AG04449 (cell line): ENCODE measurements at regions not wholly inside any gene's neighbourhood (a gene's known extent, or its start where the extent isn't known, plus 50 kb on each side); places are given as distances from the start of the nearest gene placed in this dataset.

Source experiments
- CTCF ChIA-PET: fragments of 350-600 bp; formaldehyde crosslinking; extraction: SDS; loops from one replicate; lab custom pipeline; 2021; ENCODE audit warnings: antibody characterized with exemption; lab: Yijun Ruan, JAX
- POLR2A ChIA-PET: fragments of 400-600, 350-600 bp; formaldehyde crosslinking; extraction: SDS; loops from one replicate; lab custom pipeline; 2020; ENCODE audit warnings: antibody characterized with exemption, inconsistent platforms; lab: Yijun Ruan, JAX
- DNase-seq: peaks from one replicate; pipeline ENCODE4 v3.0.0-alpha.2; 2010; ENCODE audit warnings: low read depth, low spot score
- H3K4me3 ChIP-seq: 2 replicates; pipeline ENCODE4 v1.5.1; 2011; ENCODE audit warnings: low read depth, mild to moderate bottlenecking, control low read depth, low read length
- CTCF ChIP-seq: IDR thresholded peaks from one replicate; pipeline ENCODE4 v1.5.1; 2011; ENCODE audit warnings: mild to moderate bottlenecking, moderate library complexity, low read length, control low read depth, inconsistent platforms; ENCODE audit not compliant: insufficient read depth; ENCODE audit errors: missing control alignments

GRCh38 chr9:20178197-20178596 is 389.4 kb upstream of the SLC24A2 start:
- DNase-seq, result no peak
- no peak overlapping the region for H3K4me3 ChIP-seq
- ChIA-PET POLR2A (no interaction called here), CTCF (no interaction called here)
- TF ChIP-seq CTCF, result no peak

- no peak for DNase-seq
- TF ChIP-seq CTCF, result no peak
- ChIA-PET POLR2A (no interaction called here), CTCF (no interaction called here)
- no peak overlapping the region for H3K4me3 ChIP-seq
Measured at GRCh38 chr9:20170122-20170521, 381.3 kb upstream of the SLC24A2 start.

GRCh38 chr9:20152151-20152725 is 363.4 kb upstream of the SLC24A2 start:
- TF ChIP-seq CTCF, result no peak
- ChIA-PET POLR2A (no interaction called here), CTCF (no interaction called here)
- no peak overlapping the region for H3K4me3 ChIP-seq
- DNase-seq, result no peak

- no peak overlapping the region for H3K4me3 ChIP-seq
- no peak for TF ChIP-seq CTCF
- POLR2A ChIA-PET, result no interaction called here
- CTCF ChIA-PET, result no interaction called here
- DNase-seq, result no peak
Measured at GRCh38 chr9:20148416-20148815, 359.6 kb upstream of the SLC24A2 start.

GRCh38 chr9:20144197-20144596 is 355.4 kb upstream of the SLC24A2 start:
- POLR2A ChIA-PET, result no interaction called here
- CTCF ChIA-PET, result no interaction called here
- TF ChIP-seq CTCF, result no peak
- DNase-seq, result no peak
- H3K4me3 ChIP-seq, result no peak overlapping the region

- CTCF ChIA-PET, result no interaction called here
- no peak for DNase-seq
- H3K4me3 ChIP-seq, result no peak overlapping the region
- POLR2A ChIA-PET, result no interaction called here
- TF ChIP-seq CTCF, result no peak
Measured at GRCh38 chr9:20139763-20140290, 351.0 kb upstream of the SLC24A2 start.
